Uterus (tissue), 3 donors: ENCODE measurements at regions not wholly inside any gene's neighbourhood (a gene's known extent, or its start where the extent isn't known, plus 50 kb on each side); places are given as distances from the start of the nearest gene placed in this dataset.

ENCODE experiments used
- DNase-seq, 2 donors: peaks; one replicate each; pipeline ENCODE4 v3.0.0-alpha.2; 2019 to 2020
- H3K27ac ChIP-seq, 2 donors: fragments of 200-600 bp; sonication (generic); 1 replicate in 1 of 2; 2 replicates in 1 of 2; pipeline ENCODE4 v1.5.1; 2016 to 2018
- H3K27me3 ChIP-seq, 2 donors: fragments of 200-600 bp; sonication (generic); one replicate each; pipeline ENCODE4 v1.5.1; 2018 to 2019; ENCODE audit warnings: control low read depth in 1 of 2
- H3K36me3 ChIP-seq, 2 donors: fragments of 200-600 bp; sonication (generic); one replicate each; pipeline ENCODE4 v1.5.1; 2019; ENCODE audit warnings: control low read depth in 1 of 2
- H3K4me1 ChIP-seq, 2 donors: fragments of 200-600 bp; sonication (generic); one replicate each; pipeline ENCODE4 v1.5.1; 2018 to 2019; ENCODE audit warnings: control low read depth in 1 of 2
- H3K4me3 ChIP-seq, 2 donors: fragments of 200-600 bp; sonication (generic); 1 replicate in 1 of 2; 2 replicates in 1 of 2; pipeline ENCODE4 v1.5.1; 2018 to 2019; ENCODE audit warnings: mild to moderate bottlenecking in 1 of 2
- H3K9me3 ChIP-seq, 2 donors: fragments of 200-600 bp; sonication (generic); one replicate each; pipeline ENCODE4 v1.5.1; 2019; ENCODE audit warnings: control low read depth in 1 of 2
- POLR2A ChIP-seq, 2 donors: fragments of 450-650 bp; IDR thresholded peaks; one replicate each; pipeline ENCODE4 v1.6.1; 2016; ENCODE audit warnings: antibody characterized with exemption in 2 of 2, mild to moderate bottlenecking in 1 of 2, moderate library complexity in 1 of 2
- intact Hi-C: fragments of 100-400 bp; cut with DNase I; formaldehyde crosslinking; loops from one replicate; pipeline ENCODE4 v1.15.1; 2023; ENCODE audit warnings: low total_unique reads
- TF ChIP-seq, protein P1 (sequence below), 4 experiments: fragments of 200-600 bp in 2 of 4; fragments of 450-650 bp in 2 of 4; sonication (generic) in 2 of 4; IDR thresholded peaks; one replicate each; pipeline ENCODE4 v1.5.1; 2016 to 2019; ENCODE audit warnings: antibody characterized with exemption in 4 of 4, mild to moderate bottlenecking in 2 of 4, moderate library complexity in 1 of 4
- donor health status: DM: yes; HTN: yes; CAD: no.

DNA sequence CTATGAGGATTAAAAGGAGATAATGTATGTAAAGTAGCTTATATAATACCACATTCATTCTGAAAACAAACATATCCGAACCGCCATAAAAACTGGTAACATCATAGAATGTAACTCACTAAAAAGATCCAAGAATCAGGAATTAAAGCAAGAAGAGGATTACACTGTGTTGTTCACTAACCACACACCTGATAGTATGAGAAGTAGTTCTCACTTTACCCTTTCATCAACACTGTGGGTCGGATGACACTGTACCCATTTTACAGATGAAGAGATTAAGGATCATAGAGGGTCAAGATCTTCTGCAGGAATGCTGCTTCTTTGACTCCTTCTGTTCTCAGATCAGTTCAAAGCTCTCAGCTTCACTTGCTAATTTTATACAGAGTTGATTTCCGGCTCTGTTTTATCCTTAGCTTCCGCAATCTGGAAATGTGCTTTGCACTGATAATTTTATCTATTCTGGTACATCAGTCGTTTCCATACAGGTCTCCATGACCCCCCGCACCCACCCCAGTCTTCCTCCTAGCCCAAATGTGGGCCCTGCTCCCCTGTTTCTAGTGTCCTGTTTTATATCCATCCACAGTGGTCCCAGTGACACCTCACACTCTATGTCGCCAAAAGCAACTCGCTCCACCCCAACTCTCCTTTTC lies 288.6 kb upstream of the CCL2 start:
- Histone ChIP-seq H3K36me3 (no peaks in the 10 kb centered on the region), H3K27me3 (no peaks in the 10 kb centered on the region), H3K27ac (no peak overlapping the region), H3K4me1 (no peaks in the 10 kb centered on the region), H3K4me3 (no peak overlapping the region), H3K9me3 (no peaks in the 10 kb centered on the region)
- intact Hi-C loops, result no loop called here
- TF ChIP-seq, protein P1, sequence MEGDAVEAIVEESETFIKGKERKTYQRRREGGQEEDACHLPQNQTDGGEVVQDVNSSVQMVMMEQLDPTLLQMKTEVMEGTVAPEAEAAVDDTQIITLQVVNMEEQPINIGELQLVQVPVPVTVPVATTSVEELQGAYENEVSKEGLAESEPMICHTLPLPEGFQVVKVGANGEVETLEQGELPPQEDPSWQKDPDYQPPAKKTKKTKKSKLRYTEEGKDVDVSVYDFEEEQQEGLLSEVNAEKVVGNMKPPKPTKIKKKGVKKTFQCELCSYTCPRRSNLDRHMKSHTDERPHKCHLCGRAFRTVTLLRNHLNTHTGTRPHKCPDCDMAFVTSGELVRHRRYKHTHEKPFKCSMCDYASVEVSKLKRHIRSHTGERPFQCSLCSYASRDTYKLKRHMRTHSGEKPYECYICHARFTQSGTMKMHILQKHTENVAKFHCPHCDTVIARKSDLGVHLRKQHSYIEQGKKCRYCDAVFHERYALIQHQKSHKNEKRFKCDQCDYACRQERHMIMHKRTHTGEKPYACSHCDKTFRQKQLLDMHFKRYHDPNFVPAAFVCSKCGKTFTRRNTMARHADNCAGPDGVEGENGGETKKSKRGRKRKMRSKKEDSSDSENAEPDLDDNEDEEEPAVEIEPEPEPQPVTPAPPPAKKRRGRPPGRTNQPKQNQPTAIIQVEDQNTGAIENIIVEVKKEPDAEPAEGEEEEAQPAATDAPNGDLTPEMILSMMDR (IDR thresholded peaks at IDR 0.05), result no peak
- TF ChIP-seq POLR2A (IDR thresholded peaks at IDR 0.05), result no peak
- no peak for DNase-seq

DNA sequence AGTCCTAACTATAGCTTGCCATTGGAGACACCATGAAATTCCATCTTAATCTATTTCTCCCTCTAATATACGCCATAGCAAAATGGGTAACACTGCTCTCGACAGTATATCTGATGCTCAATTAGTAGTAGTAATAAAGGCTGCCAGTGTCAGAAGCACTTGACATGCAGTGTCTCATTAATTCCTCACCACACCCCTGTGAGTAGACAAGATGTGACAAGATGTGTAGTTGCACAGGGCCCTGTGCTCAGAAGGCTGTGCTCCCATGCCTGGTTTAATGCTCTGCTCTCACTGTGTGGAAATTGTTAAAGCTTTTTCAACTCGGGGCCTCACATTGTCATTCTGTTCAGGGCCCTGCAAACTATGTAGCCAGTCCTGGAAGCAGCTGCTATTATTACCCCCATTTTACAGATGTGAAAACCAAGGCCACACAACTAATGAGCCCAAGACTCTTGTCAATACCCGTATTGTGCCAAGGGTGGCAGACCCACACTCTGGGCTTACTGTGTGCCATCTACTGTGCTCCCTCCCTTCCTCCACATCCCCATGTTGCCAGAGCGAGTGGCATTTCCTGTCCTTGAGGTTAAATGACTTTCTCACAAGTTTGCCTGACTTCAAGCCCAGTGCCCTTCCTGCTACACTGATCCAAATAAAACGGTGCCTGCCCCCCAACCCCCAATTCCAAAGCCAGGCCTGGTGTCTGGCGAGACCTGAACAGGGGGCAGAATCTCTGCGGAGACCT lies 287.3 kb upstream of the CCL2 start:
- intact Hi-C loops, result no loop called here

DNA sequence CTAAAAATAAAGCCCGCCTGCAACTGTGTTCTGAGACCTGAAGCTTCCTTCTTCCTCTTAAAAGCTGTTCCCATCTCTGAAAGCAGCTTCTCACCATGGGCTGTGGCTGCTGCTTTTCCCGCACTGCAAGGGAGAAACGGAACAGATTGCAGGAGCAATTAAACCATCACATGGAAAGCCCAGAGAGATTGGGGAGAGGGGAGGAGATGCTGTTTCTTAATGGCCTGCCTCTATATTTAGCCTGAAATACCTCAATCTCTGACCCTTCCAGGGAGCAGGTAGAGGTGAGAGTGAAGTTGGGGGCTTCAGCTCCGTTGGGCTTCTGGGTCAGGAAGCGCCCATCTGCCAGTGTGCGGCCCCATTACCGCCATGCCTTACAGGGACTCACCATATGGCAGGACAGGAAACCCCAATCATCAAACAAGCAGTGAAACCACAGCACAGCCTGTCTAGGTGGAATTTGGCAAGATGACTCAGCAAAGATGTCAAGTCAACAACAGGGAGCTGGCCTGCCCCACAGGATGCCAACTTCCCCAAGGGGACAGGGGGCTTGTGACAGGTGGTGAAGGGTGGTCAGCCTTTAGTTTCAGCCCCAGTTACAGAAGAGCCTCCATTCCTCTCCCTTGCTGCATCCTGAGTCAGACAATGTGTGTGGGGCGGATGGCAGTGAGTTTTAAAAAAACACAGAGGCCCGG lies 286.6 kb upstream of the CCL2 start:
- Histone ChIP-seq H3K27me3 (no peaks in the 10 kb centered on the region), H3K9me3 (no peaks in the 10 kb centered on the region), H3K4me1 (no peaks in the 10 kb centered on the region), H3K4me3 (no peak overlapping the region), H3K36me3 (no peaks in the 10 kb centered on the region), H3K27ac (no peak overlapping the region)
- no peak for DNase-seq
- TF ChIP-seq, protein P1 (IDR thresholded peaks at IDR 0.05), result no peak
- TF ChIP-seq POLR2A (IDR thresholded peaks at IDR 0.05), result no peak
- intact Hi-C loops, result no loop called here

More for the DNA sequence above, 287.3 kb upstream of the CCL2 start:
- DNase-seq, result no peak
- H3K27ac ChIP-seq, result no peak overlapping the region
- no peaks in the 10 kb centered on the region for H3K27me3 ChIP-seq
- no peak for TF ChIP-seq POLR2A (IDR thresholded peaks at IDR 0.05)
- TF ChIP-seq, protein P1 (IDR thresholded peaks at IDR 0.05), result no peak
- H3K4me3 ChIP-seq, result no peak overlapping the region
- no peaks in the 10 kb centered on the region for H3K9me3 ChIP-seq
- no peaks in the 10 kb centered on the region for H3K36me3 ChIP-seq
- no peaks in the 10 kb centered on the region for H3K4me1 ChIP-seq

DNA sequence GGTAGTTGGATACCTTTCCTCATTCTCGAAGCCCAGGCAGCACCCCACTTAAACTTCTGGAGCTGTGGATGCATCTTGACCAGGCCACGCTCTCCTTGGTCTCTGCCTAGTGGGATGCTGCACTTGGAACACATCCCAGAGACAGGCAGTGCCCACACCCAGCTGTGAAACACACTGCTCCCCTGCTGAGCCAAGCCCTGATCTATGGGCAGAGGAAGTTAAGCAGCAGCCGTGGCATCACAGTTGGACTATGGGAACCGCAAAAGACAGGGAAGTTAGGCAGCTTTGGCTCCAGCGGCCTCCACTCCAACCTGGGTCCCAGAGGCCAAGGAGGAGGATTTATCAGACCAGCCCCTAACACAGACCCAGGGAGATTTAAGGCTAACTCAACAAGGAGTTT lies 284.8 kb upstream of the CCL2 start:
- H3K27me3 ChIP-seq, result no peaks in the 10 kb centered on the region
- H3K4me1 ChIP-seq, result no peaks in the 10 kb centered on the region
- H3K27ac ChIP-seq, result no peak overlapping the region
- no peaks in the 10 kb centered on the region for H3K36me3 ChIP-seq
- intact Hi-C loops, result no loop called here
- H3K9me3 ChIP-seq, result no peaks in the 10 kb centered on the region
- H3K4me3 ChIP-seq, result no peak overlapping the region
- no peak for DNase-seq
- TF ChIP-seq, protein P1 (IDR thresholded peaks at IDR 0.05), result no peak
- no peak for TF ChIP-seq POLR2A (IDR thresholded peaks at IDR 0.05)

DNA sequence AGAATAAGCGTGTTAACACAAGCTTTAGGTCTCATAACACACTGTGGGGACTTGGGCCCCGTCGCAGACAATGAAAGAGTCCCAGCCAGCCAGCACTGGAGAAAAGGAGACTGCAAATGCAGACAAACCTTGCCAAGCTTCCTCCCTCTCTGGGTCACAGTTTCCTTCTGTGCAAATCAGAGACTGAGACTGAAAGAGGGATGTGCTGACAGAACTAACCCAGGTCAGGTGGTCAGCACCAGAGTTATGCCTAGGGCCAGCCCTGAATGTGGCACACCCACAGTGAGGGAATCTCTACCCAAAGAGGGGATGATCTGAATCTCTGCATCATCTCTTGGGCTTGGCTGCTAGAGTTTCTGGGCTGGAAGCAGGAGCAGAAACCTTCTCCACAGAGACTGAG lies 282.3 kb upstream of the CCL2 start:
- intact Hi-C loops, result no loop called here
- Histone ChIP-seq H3K4me1 (no peaks in the 10 kb centered on the region), H3K36me3 (no peaks in the 10 kb centered on the region), H3K27ac (no peak overlapping the region), H3K27me3 (no peaks in the 10 kb centered on the region), H3K4me3 (no peak overlapping the region), H3K9me3 (no peaks in the 10 kb centered on the region)
- TF ChIP-seq POLR2A (IDR thresholded peaks at IDR 0.05), result no peak
- TF ChIP-seq, protein P1 (IDR thresholded peaks at IDR 0.05), result no peak
- no peak for DNase-seq
